ENCODE measurements at regions not wholly inside any gene's neighbourhood (a gene's known extent, or its start where the extent isn't known, plus 50 kb on each side); places are given as distances from the start of the nearest gene placed in this dataset.

DNA sequence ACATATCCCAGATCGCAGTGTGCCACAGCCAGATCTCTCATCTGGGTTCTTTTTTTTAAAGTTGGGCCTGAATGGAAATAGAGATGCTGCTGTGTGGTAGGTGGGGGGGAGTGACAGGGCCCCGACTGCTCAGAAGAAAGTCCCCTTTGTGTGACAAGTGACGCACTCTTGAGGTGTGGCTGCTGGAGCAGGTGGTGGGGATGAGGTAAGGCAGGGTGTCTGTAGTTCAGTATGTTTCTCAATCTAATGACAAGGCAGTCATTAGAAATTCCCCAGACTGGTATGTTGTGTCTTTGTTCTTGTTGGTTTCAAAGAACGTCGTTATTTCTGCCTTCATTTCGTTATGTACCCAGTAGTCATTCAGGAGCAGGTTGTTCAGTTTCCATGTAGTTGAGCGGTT, 128.8 kb upstream of the TACR1 start (continued):
- no peak for TF ChIP-seq CREM (IDR thresholded peaks at IDR 0.05; ENCODE audit: low read depth)
- TF ChIP-seq ZNF77 (CRISPR knock-in tag; IDR thresholded peaks at IDR 0.05): no peak
- no peak for TF ChIP-seq ZNF197 (CRISPR knock-in tag; IDR thresholded peaks at IDR 0.05; ENCODE audit: low read depth)
- TF ChIP-seq, protein P1, sequence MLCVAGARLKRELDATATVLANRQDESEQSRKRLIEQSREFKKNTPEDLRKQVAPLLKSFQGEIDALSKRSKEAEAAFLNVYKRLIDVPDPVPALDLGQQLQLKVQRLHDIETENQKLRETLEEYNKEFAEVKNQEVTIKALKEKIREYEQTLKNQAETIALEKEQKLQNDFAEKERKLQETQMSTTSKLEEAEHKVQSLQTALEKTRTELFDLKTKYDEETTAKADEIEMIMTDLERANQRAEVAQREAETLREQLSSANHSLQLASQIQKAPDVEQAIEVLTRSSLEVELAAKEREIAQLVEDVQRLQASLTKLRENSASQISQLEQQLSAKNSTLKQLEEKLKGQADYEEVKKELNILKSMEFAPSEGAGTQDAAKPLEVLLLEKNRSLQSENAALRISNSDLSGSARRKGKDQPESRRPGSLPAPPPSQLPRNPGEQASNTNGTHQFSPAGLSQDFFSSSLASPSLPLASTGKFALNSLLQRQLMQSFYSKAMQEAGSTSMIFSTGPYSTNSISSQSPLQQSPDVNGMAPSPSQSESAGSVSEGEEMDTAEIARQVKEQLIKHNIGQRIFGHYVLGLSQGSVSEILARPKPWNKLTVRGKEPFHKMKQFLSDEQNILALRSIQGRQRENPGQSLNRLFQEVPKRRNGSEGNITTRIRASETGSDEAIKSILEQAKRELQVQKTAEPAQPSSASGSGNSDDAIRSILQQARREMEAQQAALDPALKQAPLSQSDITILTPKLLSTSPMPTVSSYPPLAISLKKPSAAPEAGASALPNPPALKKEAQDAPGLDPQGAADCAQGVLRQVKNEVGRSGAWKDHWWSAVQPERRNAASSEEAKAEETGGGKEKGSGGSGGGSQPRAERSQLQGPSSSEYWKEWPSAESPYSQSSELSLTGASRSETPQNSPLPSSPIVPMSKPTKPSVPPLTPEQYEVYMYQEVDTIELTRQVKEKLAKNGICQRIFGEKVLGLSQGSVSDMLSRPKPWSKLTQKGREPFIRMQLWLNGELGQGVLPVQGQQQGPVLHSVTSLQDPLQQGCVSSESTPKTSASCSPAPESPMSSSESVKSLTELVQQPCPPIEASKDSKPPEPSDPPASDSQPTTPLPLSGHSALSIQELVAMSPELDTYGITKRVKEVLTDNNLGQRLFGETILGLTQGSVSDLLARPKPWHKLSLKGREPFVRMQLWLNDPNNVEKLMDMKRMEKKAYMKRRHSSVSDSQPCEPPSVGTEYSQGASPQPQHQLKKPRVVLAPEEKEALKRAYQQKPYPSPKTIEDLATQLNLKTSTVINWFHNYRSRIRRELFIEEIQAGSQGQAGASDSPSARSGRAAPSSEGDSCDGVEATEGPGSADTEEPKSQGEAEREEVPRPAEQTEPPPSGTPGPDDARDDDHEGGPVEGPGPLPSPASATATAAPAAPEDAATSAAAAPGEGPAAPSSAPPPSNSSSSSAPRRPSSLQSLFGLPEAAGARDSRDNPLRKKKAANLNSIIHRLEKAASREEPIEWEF (CRISPR knock-in tag; IDR thresholded peaks at IDR 0.05): no peak
- TF ChIP-seq POLR3G (IDR thresholded peaks at IDR 0.05; ENCODE audit: extremely low read depth, insufficient read length, insufficient replicate concordance): no peak
- no peak for TF ChIP-seq SLC30A9 (CRISPR knock-in tag; IDR thresholded peaks at IDR 0.05)
- no peak for TF ChIP-seq BACH1 (tag; IDR thresholded peaks at IDR 0.05)
- no peak for TF ChIP-seq ELF4 (CRISPR knock-in tag; IDR thresholded peaks at IDR 0.05)
- TF ChIP-seq EP400 (IDR thresholded peaks at IDR 0.05): no peak
- TF ChIP-seq CBX3 (IDR thresholded peaks at IDR 0.05; ENCODE audit: borderline replicate concordance in 1 of 2, low read length in 2 of 2): no peak
- no peak for TF ChIP-seq KHSRP (IDR thresholded peaks at IDR 0.05)
- TF ChIP-seq TAF1 (IDR thresholded peaks at IDR 0.05; ENCODE audit: control insufficient read depth, extremely low read depth, insufficient read depth, low read length, severe bottlenecking): no peak
- no peak for TF ChIP-seq TRIM28 (IDR thresholded peaks at IDR 0.05)

Measured in K562 (cell line).